GM18909 (cell line): ENCODE measurements at regions not wholly inside any gene's neighbourhood (a gene's known extent, or its start where the extent isn't known, plus 50 kb on each side); places are given as distances from the start of the nearest gene placed in this dataset.

Experiments
- ATAC-seq: cut with Tn5 transposase; IDR thresholded peaks from one replicate; pipeline ENCODE4 v1.9.1; 2021; ENCODE audit warnings: mild to moderate bottlenecking; ENCODE audit not compliant: unreplicated experiment, poor library complexity

- ATAC-seq, result no peak
Measured at GRCh38 chr20:57006411-57007170, 259.9 kb downstream of the BMP7 start.

- no peak for ATAC-seq
Measured at GRCh38 chr20:57007171-57007540, 259.3 kb downstream of the BMP7 start.

GRCh38 chr20:57008217-57008616 is 258.2 kb downstream of the BMP7 start:
- ATAC-seq, result no peak

- ATAC-seq, result no peak
Measured at GRCh38 chr20:57009355-57009754, 257.1 kb downstream of the BMP7 start.

GRCh38 chr20:57009775-57010174 is 256.7 kb downstream of the BMP7 start:
- no peak for ATAC-seq

- ATAC-seq, result no peak
Measured at GRCh38 chr20:57012691-57013090, 253.8 kb downstream of the BMP7 start.

- no peak for ATAC-seq
Measured at GRCh38 chr20:57013217-57013616, 253.2 kb downstream of the BMP7 start.

GRCh38 chr20:57013741-57014140 is 252.7 kb downstream of the BMP7 start:
- no peak for ATAC-seq

GRCh38 chr20:57020364-57020763 is 246.1 kb downstream of the BMP7 start:
- ATAC-seq, result no peak

- ATAC-seq, result no peak
Measured at GRCh38 chr20:57022306-57022705, 244.1 kb downstream of the BMP7 start.

GRCh38 chr20:57023007-57023406 is 243.4 kb downstream of the BMP7 start:
- no peak for ATAC-seq

GRCh38 chr20:57023997-57024396 is 242.4 kb downstream of the BMP7 start:
- ATAC-seq, result no peak

- ATAC-seq, result no peak
Measured at GRCh38 chr20:57024849-57025248, 241.6 kb downstream of the BMP7 start.

- no peak for ATAC-seq
Measured at GRCh38 chr20:57025261-57025660, 241.2 kb downstream of the BMP7 start.

GRCh38 chr20:57025666-57026224 is 240.7 kb downstream of the BMP7 start:
- no peak for ATAC-seq

- no peak for ATAC-seq
Measured at GRCh38 chr20:57027777-57028176, 238.7 kb downstream of the BMP7 start.

GRCh38 chr20:57030611-57031600 is 235.5 kb downstream of the BMP7 start:
- ATAC-seq, result no peak

GRCh38 chr20:57031867-57032355 is 234.5 kb downstream of the BMP7 start:
- no peak for ATAC-seq

- no peak for ATAC-seq
Measured at GRCh38 chr20:57032847-57033246, 233.6 kb downstream of the BMP7 start.

- no peak for ATAC-seq
Measured at GRCh38 chr20:57034001-57034400, 232.4 kb downstream of the BMP7 start.

GRCh38 chr20:57037689-57038088 is 228.8 kb downstream of the BMP7 start:
- ATAC-seq, result no peak
